ENCODE measurements at regions not wholly inside any gene's neighbourhood (a gene's known extent, or its start where the extent isn't known, plus 50 kb on each side); places are given as distances from the start of the nearest gene placed in this dataset.

- no peak for DNase-seq (ENCODE audit: low spot score)
- Histone ChIP-seq H3K27me3 (ENCODE audit: control insufficient read depth in 4 of 4, insufficient read depth in 4 of 4, low read length in 3 of 4) (no peaks in the 10 kb centered on the region), H3K36me3 (ENCODE audit: control insufficient read depth in 4 of 4, insufficient read depth in 3 of 4, low read depth in 1 of 4, low read length in 3 of 4) (no peaks in the 10 kb centered on the region), H3K9ac (ENCODE audit: low read depth in 1 of 2, low read length in 2 of 2) (no peak overlapping the region), H3K9me3 (ENCODE audit: control insufficient read depth in 4 of 4, low read length in 3 of 4) (no peaks in the 10 kb centered on the region), H3K27ac (ENCODE audit: low read depth in 1 of 2, low read length in 2 of 2) (peak overlapping the region; percentile 79 to 92), H3K4me1 (ENCODE audit: control insufficient read depth in 4 of 4, insufficient read depth in 4 of 4, low read length in 3 of 4) (peaks cover 10 to 47% (median 40%) of the 10 kb centered on the region in 4 donors), H3K4me3 (ENCODE audit: low read depth in 1 of 3, low read length in 3 of 3) (no peak overlapping the region)
- WGBS, result 84% methylated on average over 7 of the region's 7 CpGs
- TF ChIP-seq, protein P1, sequence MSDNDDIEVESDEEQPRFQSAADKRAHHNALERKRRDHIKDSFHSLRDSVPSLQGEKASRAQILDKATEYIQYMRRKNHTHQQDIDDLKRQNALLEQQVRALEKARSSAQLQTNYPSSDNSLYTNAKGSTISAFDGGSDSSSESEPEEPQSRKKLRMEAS (IDR thresholded peaks at IDR 0.05), result no peak
- TF ChIP-seq HNF4A (conservative IDR thresholded peaks at IDR 0.05) (no peak), HNF4G (IDR thresholded peaks at IDR 0.05) (no peak), FOXA2 (IDR thresholded peaks at IDR 0.05) (no peak), GABPA (IDR thresholded peaks at IDR 0.05 in 1 of 2, conservative IDR thresholded peaks at IDR 0.05 in 1 of 2) (no peak)
- TF ChIP-seq, protein P2, sequence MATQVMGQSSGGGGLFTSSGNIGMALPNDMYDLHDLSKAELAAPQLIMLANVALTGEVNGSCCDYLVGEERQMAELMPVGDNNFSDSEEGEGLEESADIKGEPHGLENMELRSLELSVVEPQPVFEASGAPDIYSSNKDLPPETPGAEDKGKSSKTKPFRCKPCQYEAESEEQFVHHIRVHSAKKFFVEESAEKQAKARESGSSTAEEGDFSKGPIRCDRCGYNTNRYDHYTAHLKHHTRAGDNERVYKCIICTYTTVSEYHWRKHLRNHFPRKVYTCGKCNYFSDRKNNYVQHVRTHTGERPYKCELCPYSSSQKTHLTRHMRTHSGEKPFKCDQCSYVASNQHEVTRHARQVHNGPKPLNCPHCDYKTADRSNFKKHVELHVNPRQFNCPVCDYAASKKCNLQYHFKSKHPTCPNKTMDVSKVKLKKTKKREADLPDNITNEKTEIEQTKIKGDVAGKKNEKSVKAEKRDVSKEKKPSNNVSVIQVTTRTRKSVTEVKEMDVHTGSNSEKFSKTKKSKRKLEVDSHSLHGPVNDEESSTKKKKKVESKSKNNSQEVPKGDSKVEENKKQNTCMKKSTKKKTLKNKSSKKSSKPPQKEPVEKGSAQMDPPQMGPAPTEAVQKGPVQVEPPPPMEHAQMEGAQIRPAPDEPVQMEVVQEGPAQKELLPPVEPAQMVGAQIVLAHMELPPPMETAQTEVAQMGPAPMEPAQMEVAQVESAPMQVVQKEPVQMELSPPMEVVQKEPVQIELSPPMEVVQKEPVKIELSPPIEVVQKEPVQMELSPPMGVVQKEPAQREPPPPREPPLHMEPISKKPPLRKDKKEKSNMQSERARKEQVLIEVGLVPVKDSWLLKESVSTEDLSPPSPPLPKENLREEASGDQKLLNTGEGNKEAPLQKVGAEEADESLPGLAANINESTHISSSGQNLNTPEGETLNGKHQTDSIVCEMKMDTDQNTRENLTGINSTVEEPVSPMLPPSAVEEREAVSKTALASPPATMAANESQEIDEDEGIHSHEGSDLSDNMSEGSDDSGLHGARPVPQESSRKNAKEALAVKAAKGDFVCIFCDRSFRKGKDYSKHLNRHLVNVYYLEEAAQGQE (IDR thresholded peaks at IDR 0.05), result no peak
Measured at GRCh38 chr1:19014765-19015164, 58.3 kb upstream of the IFFO2 start.

DNA sequence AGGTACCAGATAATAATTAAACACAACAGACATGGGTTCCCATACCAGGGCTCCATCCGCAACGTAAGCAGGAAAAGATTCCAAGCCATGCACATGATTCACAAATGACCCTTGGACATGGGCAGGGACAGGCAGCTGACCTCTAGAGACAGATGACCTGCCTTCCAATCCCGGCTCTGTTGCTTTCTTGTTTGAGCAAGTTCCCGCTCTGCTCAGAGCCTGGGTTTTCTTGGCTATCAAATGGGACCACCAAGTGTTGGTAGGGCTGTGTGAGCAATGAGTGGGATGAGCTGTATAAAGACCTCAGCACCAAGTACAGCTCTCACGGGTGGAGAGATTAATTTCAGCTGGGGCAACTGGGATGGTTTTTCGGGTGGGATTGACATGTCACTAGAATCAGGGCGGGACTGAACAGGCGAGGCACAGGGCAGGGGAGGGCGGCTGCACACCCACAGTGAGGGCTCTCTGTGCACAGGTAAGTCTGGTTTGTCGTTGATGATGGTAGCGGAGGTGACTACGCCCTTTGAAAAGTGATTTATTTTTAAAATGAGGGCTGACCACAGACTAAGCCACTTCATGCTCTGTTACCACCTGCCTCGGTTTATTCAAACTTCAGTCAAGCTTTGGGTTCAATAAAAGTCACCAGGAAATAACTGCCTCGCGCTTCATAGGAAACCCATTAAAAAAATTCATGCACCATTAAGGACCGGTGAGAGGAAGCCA lies 57.5 kb upstream of the IFFO2 start:
- 67% methylated on average over 16 of the region's 16 CpGs for WGBS
- no peak overlapping the region for H3K9ac ChIP-seq (ENCODE audit: low read depth in 1 of 2, low read length in 2 of 2)
- H3K27ac ChIP-seq (ENCODE audit: low read depth in 1 of 2, low read length in 2 of 2), result peak overlapping the region; percentile 92
- H3K36me3 ChIP-seq (ENCODE audit: control insufficient read depth in 4 of 4, insufficient read depth in 3 of 4, low read depth in 1 of 4, low read length in 3 of 4), result no peaks in the 10 kb centered on the region
- no peak for DNase-seq (ENCODE audit: low spot score)
- TF ChIP-seq ATF3 (IDR thresholded peaks at IDR 0.05) (no peak), YY1 (IDR thresholded peaks at IDR 0.05) (peak; percentile 87), HNF4G (IDR thresholded peaks at IDR 0.05) (peak; percentile 93), FOXA1 (IDR thresholded peaks at IDR 0.05) (peak; percentile 69), HNF4A (conservative IDR thresholded peaks at IDR 0.05) (peak; percentile 97 to 98), SP1 (IDR thresholded peaks at IDR 0.05) (peak; percentile 89), GABPA (IDR thresholded peaks at IDR 0.05 in 1 of 2, conservative IDR thresholded peaks at IDR 0.05 in 1 of 2) (peak in 1 of 2 donors; percentile 51), RXRA (IDR thresholded peaks at IDR 0.05) (peak; percentile 92 to 96), TAF1 (conservative IDR thresholded peaks at IDR 0.05) (no peak), NR2F2 (IDR thresholded peaks at IDR 0.05) (peak; percentile 71), EGR1 (IDR thresholded peaks at IDR 0.05; ENCODE audit: low read depth in 2 of 2) (peak in 1 of 2 donors; percentile 68), FOXA2 (IDR thresholded peaks at IDR 0.05) (peak; percentile 63), JUND (IDR thresholded peaks at IDR 0.05) (peak; percentile 82 to 84), RAD21 (IDR thresholded peaks at IDR 0.05) (peak; percentile 63 to 72)
- TF ChIP-seq, protein P2 (IDR thresholded peaks at IDR 0.05), result peak; percentile 74
- TF ChIP-seq, protein P3, sequence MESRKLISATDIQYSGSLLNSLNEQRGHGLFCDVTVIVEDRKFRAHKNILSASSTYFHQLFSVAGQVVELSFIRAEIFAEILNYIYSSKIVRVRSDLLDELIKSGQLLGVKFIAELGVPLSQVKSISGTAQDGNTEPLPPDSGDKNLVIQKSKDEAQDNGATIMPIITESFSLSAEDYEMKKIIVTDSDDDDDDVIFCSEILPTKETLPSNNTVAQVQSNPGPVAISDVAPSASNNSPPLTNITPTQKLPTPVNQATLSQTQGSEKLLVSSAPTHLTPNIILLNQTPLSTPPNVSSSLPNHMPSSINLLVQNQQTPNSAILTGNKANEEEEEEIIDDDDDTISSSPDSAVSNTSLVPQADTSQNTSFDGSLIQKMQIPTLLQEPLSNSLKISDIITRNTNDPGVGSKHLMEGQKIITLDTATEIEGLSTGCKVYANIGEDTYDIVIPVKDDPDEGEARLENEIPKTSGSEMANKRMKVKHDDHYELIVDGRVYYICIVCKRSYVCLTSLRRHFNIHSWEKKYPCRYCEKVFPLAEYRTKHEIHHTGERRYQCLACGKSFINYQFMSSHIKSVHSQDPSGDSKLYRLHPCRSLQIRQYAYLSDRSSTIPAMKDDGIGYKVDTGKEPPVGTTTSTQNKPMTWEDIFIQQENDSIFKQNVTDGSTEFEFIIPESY (IDR thresholded peaks at IDR 0.05), result peak; percentile 85
- TF ChIP-seq, protein P1 (IDR thresholded peaks at IDR 0.05), result peak; percentile 85
- TF ChIP-seq, protein P4, sequence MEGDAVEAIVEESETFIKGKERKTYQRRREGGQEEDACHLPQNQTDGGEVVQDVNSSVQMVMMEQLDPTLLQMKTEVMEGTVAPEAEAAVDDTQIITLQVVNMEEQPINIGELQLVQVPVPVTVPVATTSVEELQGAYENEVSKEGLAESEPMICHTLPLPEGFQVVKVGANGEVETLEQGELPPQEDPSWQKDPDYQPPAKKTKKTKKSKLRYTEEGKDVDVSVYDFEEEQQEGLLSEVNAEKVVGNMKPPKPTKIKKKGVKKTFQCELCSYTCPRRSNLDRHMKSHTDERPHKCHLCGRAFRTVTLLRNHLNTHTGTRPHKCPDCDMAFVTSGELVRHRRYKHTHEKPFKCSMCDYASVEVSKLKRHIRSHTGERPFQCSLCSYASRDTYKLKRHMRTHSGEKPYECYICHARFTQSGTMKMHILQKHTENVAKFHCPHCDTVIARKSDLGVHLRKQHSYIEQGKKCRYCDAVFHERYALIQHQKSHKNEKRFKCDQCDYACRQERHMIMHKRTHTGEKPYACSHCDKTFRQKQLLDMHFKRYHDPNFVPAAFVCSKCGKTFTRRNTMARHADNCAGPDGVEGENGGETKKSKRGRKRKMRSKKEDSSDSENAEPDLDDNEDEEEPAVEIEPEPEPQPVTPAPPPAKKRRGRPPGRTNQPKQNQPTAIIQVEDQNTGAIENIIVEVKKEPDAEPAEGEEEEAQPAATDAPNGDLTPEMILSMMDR (IDR thresholded peaks at IDR 0.05; ENCODE audit: low read depth, low read length, missing input control), result no peak
- no peaks in the 10 kb centered on the region for H3K9me3 ChIP-seq (ENCODE audit: control insufficient read depth in 4 of 4, low read length in 3 of 4)
- H3K4me3 ChIP-seq (ENCODE audit: low read depth in 1 of 3, low read length in 3 of 3), result no peak overlapping the region
- H3K27me3 ChIP-seq (ENCODE audit: control insufficient read depth in 4 of 4, insufficient read depth in 4 of 4, low read length in 3 of 4), result no peaks in the 10 kb centered on the region
- peaks cover 13 to 53% (median 44%) of the 10 kb centered on the region in 4 donors for H3K4me1 ChIP-seq (ENCODE audit: control insufficient read depth in 4 of 4, insufficient read depth in 4 of 4, low read length in 3 of 4)
